Keratinocyte (primary cell): ENCODE measurements at regions not wholly inside any gene's neighbourhood (a gene's known extent, or its start where the extent isn't known, plus 50 kb on each side); places are given as distances from the start of the nearest gene placed in this dataset.

Source experiments
- DNase-seq: peaks from one replicate; pipeline ENCODE4 v3.0.0-alpha.2; 2011; ENCODE audit warnings: low read depth, missing footprints, low spot score
- FAIRE-seq: peaks from 2 replicates; lab custom pipeline; 2011; peaks lifted over from hg19 to GRCh38; lab: Jason Lieb, UNC
- H2AFZ ChIP-seq: 2 replicates; pipeline ENCODE4 v1.6.0; 2012; ENCODE audit warnings: low read length, control low read depth, inconsistent platforms; ENCODE audit not compliant: control insufficient read depth
- H3K27ac ChIP-seq: 2 replicates; pipeline ENCODE4 v1.5.1; 2011; ENCODE audit warnings: low read length; ENCODE audit not compliant: control insufficient read depth, insufficient read depth
- H3K27me3 ChIP-seq: 3 replicates; pipeline ENCODE4 v1.6.0; 2011; ENCODE audit warnings: low read length; ENCODE audit not compliant: control insufficient read depth, insufficient read depth; ENCODE audit errors: extremely low read depth
- H3K36me3 ChIP-seq, 2 experiments: 2 replicates in 1 of 2; 3 replicates in 1 of 2; pipeline ENCODE4 v1.5.1; 2011; ENCODE audit warnings: low read length in 2 of 2, mild to moderate bottlenecking in 1 of 2; ENCODE audit not compliant: control insufficient read depth in 2 of 2, insufficient read depth in 2 of 2; ENCODE audit errors: extremely low read depth in 1 of 2
- H3K4me1 ChIP-seq: 3 replicates; pipeline ENCODE4 v1.5.1; 2011; ENCODE audit warnings: low read length; ENCODE audit not compliant: control insufficient read depth, insufficient read depth; ENCODE audit errors: extremely low read depth
- H3K4me2 ChIP-seq: 3 replicates; pipeline ENCODE4 v1.6.0; 2011; ENCODE audit warnings: low read depth, low read length; ENCODE audit not compliant: control insufficient read depth, insufficient read depth; ENCODE audit errors: extremely low read depth
- H3K4me3 ChIP-seq, 3 experiments: fragments of 200-600 bp in 1 of 3; sonication (generic) in 1 of 3; 2 replicates in 2 of 3; 3 replicates in 1 of 3; pipeline ENCODE4 v1.5.1; 2011 to 2016; ENCODE audit warnings: low read length in 3 of 3, mild to moderate bottlenecking in 3 of 3, control low read depth in 2 of 3, inconsistent platforms in 1 of 3, low read depth in 1 of 3, mixed read lengths in 1 of 3, mixed run types in 1 of 3, moderate library complexity in 1 of 3; ENCODE audit not compliant: control insufficient read depth in 2 of 3, insufficient read depth in 2 of 3; ENCODE audit errors: extremely low read depth in 1 of 3
- H3K79me2 ChIP-seq: 2 replicates; pipeline ENCODE4 v1.6.0; 2012; ENCODE audit warnings: low read length; ENCODE audit not compliant: control insufficient read depth, insufficient read depth
- H3K9ac ChIP-seq: 3 replicates; pipeline ENCODE4 v1.6.0; 2011; ENCODE audit warnings: low read length; ENCODE audit not compliant: control insufficient read depth, insufficient read depth; ENCODE audit errors: extremely low read depth
- H3K9me1 ChIP-seq: 3 replicates; pipeline ENCODE4 v1.6.0; 2011; ENCODE audit warnings: low read length; ENCODE audit not compliant: control insufficient read depth, insufficient read depth; ENCODE audit errors: extremely low read depth
- H3K9me3 ChIP-seq: 2 replicates; pipeline ENCODE4 v1.5.1; 2012; ENCODE audit warnings: low read depth, low read length; ENCODE audit not compliant: control insufficient read depth
- H4K20me1 ChIP-seq: 3 replicates; pipeline ENCODE4 v1.6.0; 2011; ENCODE audit warnings: low read length; ENCODE audit not compliant: control insufficient read depth, insufficient read depth; ENCODE audit errors: extremely low read depth
- EZH2 ChIP-seq: IDR thresholded peaks from one replicate; pipeline ENCODE4 v1.6.1; 2012; ENCODE audit warnings: inconsistent platforms, mild to moderate bottlenecking, low read length, moderate library complexity
- dilution Hi-C: fragments of 300-500 bp; cut with MboI; formaldehyde crosslinking; loops from one replicate; pipeline ENCODE4 v1.7.0; 2020; ENCODE audit warnings: low sequenced_read_pairs; ENCODE audit not compliant: extremely low pct_ligation_motif_present
- TF ChIP-seq, protein P1 (sequence below), 3 experiments: IDR thresholded peaks in 1 of 3; conservative IDR thresholded peaks in 1 of 3; optimal IDR thresholded peaks in 1 of 3; 2 replicates in 2 of 3; 3 replicates in 1 of 3; pipeline versions ENCODE3 to v1.5.1; 2011; ENCODE audit warnings: low read length in 3 of 3, mild to moderate bottlenecking in 3 of 3, moderate library complexity in 2 of 3, control low read depth in 1 of 3, inconsistent platforms in 1 of 3; ENCODE audit not compliant: insufficient read depth in 2 of 3; ENCODE audit errors: extremely low read depth in 1 of 3

GRCh38 chr10:126776168-126776567 is 105.7 kb upstream of the C10orf90 start:
- Histone ChIP-seq H3K9ac (no peak overlapping the region), H3K9me1 (no peaks in the 10 kb centered on the region), H3K79me2 (no peaks in the 10 kb centered on the region), H2AFZ (no peak overlapping the region), H3K36me3 (no peaks in the 10 kb centered on the region), H3K9me3 (no peaks in the 10 kb centered on the region), H3K4me1 (no peaks in the 10 kb centered on the region), H3K4me2 (no peak overlapping the region), H3K27ac (no peak overlapping the region), H3K27me3 (no peaks in the 10 kb centered on the region), H4K20me1 (no peaks in the 10 kb centered on the region), H3K4me3 (no peak overlapping the region)
- FAIRE-seq (no peak), DNase-seq (no peak)
- dilution Hi-C loops = no loop called here
- TF ChIP-seq EZH2 = no peak
- TF ChIP-seq, protein P1, sequence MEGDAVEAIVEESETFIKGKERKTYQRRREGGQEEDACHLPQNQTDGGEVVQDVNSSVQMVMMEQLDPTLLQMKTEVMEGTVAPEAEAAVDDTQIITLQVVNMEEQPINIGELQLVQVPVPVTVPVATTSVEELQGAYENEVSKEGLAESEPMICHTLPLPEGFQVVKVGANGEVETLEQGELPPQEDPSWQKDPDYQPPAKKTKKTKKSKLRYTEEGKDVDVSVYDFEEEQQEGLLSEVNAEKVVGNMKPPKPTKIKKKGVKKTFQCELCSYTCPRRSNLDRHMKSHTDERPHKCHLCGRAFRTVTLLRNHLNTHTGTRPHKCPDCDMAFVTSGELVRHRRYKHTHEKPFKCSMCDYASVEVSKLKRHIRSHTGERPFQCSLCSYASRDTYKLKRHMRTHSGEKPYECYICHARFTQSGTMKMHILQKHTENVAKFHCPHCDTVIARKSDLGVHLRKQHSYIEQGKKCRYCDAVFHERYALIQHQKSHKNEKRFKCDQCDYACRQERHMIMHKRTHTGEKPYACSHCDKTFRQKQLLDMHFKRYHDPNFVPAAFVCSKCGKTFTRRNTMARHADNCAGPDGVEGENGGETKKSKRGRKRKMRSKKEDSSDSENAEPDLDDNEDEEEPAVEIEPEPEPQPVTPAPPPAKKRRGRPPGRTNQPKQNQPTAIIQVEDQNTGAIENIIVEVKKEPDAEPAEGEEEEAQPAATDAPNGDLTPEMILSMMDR (optimal IDR thresholded peaks at IDR 0.05 in 1 of 3, IDR thresholded peaks at IDR 0.05 in 1 of 3, conservative IDR thresholded peaks at IDR 0.05 in 1 of 3; ENCODE audit: extremely low read depth in 1 of 3, insufficient read depth in 2 of 3, low read length in 3 of 3) = no peak

DNA sequence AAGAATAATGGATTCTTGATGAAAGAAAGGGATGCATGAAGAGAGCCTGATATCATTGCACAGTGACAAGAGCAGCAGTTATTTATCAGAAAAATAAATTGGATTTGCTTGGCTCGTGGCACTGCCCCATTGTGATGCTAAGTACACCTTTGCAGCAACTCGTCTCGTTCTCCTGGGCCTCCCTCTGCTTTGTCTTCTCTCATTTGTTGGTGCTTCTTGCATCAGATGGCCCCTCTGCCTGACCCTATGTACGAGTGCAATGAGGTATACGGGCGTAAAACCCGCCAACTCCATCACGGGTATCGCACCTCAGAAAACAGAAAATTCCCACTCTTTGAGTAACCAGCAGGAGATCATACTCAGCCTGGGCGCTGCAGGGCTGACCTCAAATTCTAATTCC is 107.2 kb upstream of the C10orf90 start:
- Histone ChIP-seq H3K4me3 (no peak overlapping the region), H3K9ac (no peak overlapping the region), H2AFZ (no peak overlapping the region), H4K20me1 (no peaks in the 10 kb centered on the region), H3K79me2 (no peaks in the 10 kb centered on the region), H3K9me3 (no peaks in the 10 kb centered on the region), H3K4me1 (no peaks in the 10 kb centered on the region), H3K27ac (no peak overlapping the region), H3K4me2 (no peak overlapping the region), H3K9me1 (no peaks in the 10 kb centered on the region), H3K27me3 (no peaks in the 10 kb centered on the region), H3K36me3 (no peaks in the 10 kb centered on the region)
- TF ChIP-seq, protein P1 (optimal IDR thresholded peaks at IDR 0.05 in 1 of 3, IDR thresholded peaks at IDR 0.05 in 1 of 3, conservative IDR thresholded peaks at IDR 0.05 in 1 of 3; ENCODE audit: extremely low read depth in 1 of 3, insufficient read depth in 2 of 3, low read length in 3 of 3) = no peak
- no peak for TF ChIP-seq EZH2
- FAIRE-seq (no peak), DNase-seq (no peak)
- dilution Hi-C loops = no loop called here
